ENCODE measurements at regions not wholly inside any gene's neighbourhood (a gene's known extent, or its start where the extent isn't known, plus 50 kb on each side); places are given as distances from the start of the nearest gene placed in this dataset.

DNA sequence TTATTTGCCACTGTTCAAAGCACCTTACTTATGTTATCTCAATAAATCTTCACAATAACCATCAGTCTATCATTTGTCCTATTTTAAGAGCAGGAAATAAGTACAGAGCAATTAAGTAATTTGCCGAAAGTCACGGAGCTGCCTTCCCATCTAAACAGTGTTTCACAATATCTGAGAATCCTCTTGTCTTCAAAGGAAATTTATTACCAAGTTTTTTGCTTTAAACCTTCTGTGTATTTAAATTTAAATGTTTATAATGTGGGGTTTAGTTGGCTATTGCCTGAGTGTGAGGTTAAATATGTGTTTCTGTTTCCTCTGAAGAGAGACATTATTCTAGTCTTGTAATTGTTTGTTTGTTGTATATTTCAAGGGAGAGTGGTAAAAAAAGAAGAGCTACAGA, 633.1 kb downstream of the EFNB2 start (continued):
- TF ChIP-seq ZIC2 (tag by site-specific recombination; IDR thresholded peaks at IDR 0.05) = no peak
- TF ChIP-seq MEIS1 (CRISPR knock-in tag; IDR thresholded peaks at IDR 0.05; ENCODE audit: borderline replicate concordance) = no peak
- TF ChIP-seq HOXA7 (CRISPR knock-in tag; IDR thresholded peaks at IDR 0.05; ENCODE audit: borderline replicate concordance) = no peak
- TF ChIP-seq ZNF585B (tag by site-specific recombination; IDR thresholded peaks at IDR 0.05) = no peak
- no peak for TF ChIP-seq HOXC10 (CRISPR knock-in tag; IDR thresholded peaks at IDR 0.05)

DNA sequence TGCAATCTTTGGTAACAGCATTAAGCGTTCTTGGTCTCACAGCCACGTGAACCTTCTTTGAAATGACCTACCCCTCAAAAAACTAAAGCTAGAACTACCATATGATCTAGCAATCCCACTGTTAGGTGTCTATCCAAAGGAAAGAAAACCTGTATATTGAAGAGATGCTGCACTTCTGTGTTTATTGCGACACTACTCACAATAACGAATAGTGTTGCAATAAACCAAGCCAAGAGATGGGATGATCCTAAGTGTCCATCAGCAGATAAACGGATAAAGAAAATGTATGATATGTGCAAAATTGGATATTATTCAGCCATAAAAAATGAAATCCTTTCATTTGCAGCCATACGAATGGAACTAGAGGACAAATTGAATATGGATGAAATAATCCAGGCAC, 637.9 kb downstream of the EFNB2 start:
- TF ChIP-seq ZNF391 (tag by site-specific recombination; IDR thresholded peaks at IDR 0.05; ENCODE audit: borderline replicate concordance, low read depth) (no peak), ZNF571 (tag by site-specific recombination; IDR thresholded peaks at IDR 0.05) (no peak), KLF8 (tag by site-specific recombination; IDR thresholded peaks at IDR 0.05) (no peak)
- TF ChIP-seq, protein P1, sequence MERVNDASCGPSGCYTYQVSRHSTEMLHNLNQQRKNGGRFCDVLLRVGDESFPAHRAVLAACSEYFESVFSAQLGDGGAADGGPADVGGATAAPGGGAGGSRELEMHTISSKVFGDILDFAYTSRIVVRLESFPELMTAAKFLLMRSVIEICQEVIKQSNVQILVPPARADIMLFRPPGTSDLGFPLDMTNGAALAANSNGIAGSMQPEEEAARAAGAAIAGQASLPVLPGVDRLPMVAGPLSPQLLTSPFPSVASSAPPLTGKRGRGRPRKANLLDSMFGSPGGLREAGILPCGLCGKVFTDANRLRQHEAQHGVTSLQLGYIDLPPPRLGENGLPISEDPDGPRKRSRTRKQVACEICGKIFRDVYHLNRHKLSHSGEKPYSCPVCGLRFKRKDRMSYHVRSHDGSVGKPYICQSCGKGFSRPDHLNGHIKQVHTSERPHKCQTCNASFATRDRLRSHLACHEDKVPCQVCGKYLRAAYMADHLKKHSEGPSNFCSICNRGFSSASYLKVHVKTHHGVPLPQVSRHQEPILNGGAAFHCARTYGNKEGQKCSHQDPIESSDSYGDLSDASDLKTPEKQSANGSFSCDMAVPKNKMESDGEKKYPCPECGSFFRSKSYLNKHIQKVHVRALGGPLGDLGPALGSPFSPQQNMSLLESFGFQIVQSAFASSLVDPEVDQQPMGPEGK (tag by site-specific recombination; IDR thresholded peaks at IDR 0.05) = no peak
- Histone ChIP-seq H3K27ac (ENCODE audit: extremely low read depth, low read depth, low read length) (no peak overlapping the region), H3K36me3 (ENCODE audit: control insufficient read depth in 2 of 2, insufficient read depth in 1 of 2, low read length in 2 of 2) (no peaks in the 10 kb centered on the region), H3K4me1 (ENCODE audit: control insufficient read depth, insufficient read depth, low read length) (no peaks in the 10 kb centered on the region), H3K9me3 (ENCODE audit: control insufficient read depth, insufficient read depth, low read depth, low read length) (no peaks in the 10 kb centered on the region), H3K4me3 (ENCODE audit: low read depth, low read length) (no peak overlapping the region)
- POLR2A ChIA-PET = no interaction called here
- CTCF ChIA-PET = no interaction called here

DNA sequence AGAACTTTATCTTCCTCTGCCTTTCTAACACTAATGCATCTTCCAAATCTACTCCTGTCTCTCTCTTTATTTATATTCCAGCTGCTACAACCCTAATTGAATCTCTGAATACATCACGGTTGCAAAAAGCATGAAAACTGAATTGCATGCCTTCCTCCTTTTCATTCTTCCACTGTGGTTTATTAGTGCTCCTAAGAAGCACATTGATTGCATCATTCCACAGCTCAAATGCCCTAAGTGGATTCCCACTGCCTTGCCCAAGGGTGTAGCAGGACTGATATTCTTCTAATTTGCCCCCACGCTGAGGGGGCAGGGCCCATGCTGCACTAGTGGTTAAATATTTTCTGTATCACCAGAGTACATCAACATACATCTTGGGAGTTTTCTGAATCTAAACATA, 640.8 kb downstream of the EFNB2 start:
- no peaks in the 10 kb centered on the region for H3K4me1 ChIP-seq (ENCODE audit: control insufficient read depth, insufficient read depth, low read length)
- no peaks in the 10 kb centered on the region for H3K9me3 ChIP-seq (ENCODE audit: control insufficient read depth, insufficient read depth, low read depth, low read length)
- ChIA-PET CTCF (no interaction called here), POLR2A (no interaction called here)
- TF ChIP-seq, protein P2, sequence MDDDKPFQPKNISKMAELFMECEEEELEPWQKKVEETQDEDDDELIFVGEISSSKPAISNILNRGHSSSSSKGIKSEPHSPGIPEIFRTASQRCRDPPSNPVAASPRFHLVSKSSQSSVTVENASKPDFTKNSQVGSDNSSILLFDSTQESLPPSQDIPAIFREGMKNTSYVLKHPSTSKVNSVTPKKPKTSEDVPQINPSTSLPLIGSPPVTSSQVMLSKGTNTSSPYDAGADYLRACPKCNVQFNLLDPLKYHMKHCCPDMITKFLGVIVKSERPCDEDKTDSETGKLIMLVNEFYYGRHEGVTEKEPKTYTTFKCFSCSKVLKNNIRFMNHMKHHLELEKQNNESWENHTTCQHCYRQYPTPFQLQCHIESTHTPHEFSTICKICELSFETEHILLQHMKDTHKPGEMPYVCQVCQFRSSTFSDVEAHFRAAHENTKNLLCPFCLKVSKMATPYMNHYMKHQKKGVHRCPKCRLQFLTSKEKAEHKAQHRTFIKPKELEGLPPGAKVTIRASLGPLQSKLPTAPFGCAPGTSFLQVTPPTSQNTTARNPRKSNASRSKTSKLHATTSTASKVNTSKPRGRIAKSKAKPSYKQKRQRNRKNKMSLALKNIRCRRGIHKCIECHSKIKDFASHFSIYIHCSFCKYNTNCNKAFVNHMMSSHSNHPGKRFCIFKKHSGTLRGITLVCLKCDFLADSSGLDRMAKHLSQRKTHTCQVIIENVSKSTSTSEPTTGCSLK (tag by site-specific recombination; IDR thresholded peaks at IDR 0.05) = no peak
- TF ChIP-seq ZIC2 (tag by site-specific recombination; IDR thresholded peaks at IDR 0.05) = peak; percentile 45
- TF ChIP-seq, protein P3, sequence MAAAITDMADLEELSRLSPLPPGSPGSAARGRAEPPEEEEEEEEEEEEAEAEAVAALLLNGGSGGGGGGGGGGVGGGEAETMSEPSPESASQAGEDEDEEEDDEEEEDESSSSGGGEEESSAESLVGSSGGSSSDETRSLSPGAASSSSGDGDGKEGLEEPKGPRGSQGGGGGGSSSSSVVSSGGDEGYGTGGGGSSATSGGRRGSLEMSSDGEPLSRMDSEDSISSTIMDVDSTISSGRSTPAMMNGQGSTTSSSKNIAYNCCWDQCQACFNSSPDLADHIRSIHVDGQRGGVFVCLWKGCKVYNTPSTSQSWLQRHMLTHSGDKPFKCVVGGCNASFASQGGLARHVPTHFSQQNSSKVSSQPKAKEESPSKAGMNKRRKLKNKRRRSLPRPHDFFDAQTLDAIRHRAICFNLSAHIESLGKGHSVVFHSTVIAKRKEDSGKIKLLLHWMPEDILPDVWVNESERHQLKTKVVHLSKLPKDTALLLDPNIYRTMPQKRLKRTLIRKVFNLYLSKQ (tag by site-specific recombination; IDR thresholded peaks at IDR 0.05; ENCODE audit: borderline replicate concordance) = no peak
- TF ChIP-seq ZNF146 (tag by site-specific recombination; IDR thresholded peaks at IDR 0.05) = no peak
- no peak overlapping the region for H3K4me3 ChIP-seq (ENCODE audit: low read depth, low read length)
- H3K36me3 ChIP-seq (ENCODE audit: control insufficient read depth in 2 of 2, insufficient read depth in 1 of 2, low read length in 2 of 2) = no peaks in the 10 kb centered on the region
- no peak overlapping the region for H3K27ac ChIP-seq (ENCODE audit: extremely low read depth, low read depth, low read length)

DNA sequence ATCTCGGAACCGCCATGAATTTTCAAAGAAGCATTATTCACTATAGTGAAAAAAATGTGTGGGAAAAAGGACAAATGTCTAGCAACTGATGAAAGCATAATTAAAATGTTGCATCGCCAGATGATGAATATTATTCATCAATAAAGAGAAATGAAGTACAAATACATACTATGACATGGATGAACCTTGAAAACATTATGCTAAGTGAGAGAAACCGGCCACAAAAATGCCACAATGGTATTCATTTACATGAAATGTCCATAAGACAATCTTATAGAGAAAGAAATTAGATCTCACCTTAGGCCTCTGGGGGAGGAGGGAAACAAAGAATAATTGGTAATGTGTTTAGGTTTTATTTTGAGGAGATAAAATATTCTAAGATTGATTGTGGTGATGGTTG, 645.0 kb downstream of the EFNB2 start:
- H3K36me3 ChIP-seq (ENCODE audit: control insufficient read depth in 2 of 2, insufficient read depth in 1 of 2, low read length in 2 of 2) = no peaks in the 10 kb centered on the region
- POLR2A ChIA-PET = no interaction called here
- H3K4me1 ChIP-seq (ENCODE audit: control insufficient read depth, insufficient read depth, low read length) = no peaks in the 10 kb centered on the region
- no peak overlapping the region for H3K4me3 ChIP-seq (ENCODE audit: low read depth, low read length)
- no peaks in the 10 kb centered on the region for H3K9me3 ChIP-seq (ENCODE audit: control insufficient read depth, insufficient read depth, low read depth, low read length)
- CTCF ChIA-PET = no interaction called here
- H3K27ac ChIP-seq (ENCODE audit: extremely low read depth, low read depth, low read length) = no peak overlapping the region
- no peak for TF ChIP-seq ZNF426 (tag by site-specific recombination; IDR thresholded peaks at IDR 0.05)
- TF ChIP-seq ZNF354C (tag by site-specific recombination; IDR thresholded peaks at IDR 0.05; ENCODE audit: borderline replicate concordance, low read depth) = no peak
- TF ChIP-seq ZFP37 (tag by site-specific recombination; IDR thresholded peaks at IDR 0.05) = no peak
- TF ChIP-seq ZNF114 (tag by site-specific recombination; IDR thresholded peaks at IDR 0.05) = no peak
- TF ChIP-seq TRIM28 (IDR thresholded peaks at IDR 0.05; ENCODE audit: borderline replicate concordance, low read length) = no peak
- TF ChIP-seq, protein P4, sequence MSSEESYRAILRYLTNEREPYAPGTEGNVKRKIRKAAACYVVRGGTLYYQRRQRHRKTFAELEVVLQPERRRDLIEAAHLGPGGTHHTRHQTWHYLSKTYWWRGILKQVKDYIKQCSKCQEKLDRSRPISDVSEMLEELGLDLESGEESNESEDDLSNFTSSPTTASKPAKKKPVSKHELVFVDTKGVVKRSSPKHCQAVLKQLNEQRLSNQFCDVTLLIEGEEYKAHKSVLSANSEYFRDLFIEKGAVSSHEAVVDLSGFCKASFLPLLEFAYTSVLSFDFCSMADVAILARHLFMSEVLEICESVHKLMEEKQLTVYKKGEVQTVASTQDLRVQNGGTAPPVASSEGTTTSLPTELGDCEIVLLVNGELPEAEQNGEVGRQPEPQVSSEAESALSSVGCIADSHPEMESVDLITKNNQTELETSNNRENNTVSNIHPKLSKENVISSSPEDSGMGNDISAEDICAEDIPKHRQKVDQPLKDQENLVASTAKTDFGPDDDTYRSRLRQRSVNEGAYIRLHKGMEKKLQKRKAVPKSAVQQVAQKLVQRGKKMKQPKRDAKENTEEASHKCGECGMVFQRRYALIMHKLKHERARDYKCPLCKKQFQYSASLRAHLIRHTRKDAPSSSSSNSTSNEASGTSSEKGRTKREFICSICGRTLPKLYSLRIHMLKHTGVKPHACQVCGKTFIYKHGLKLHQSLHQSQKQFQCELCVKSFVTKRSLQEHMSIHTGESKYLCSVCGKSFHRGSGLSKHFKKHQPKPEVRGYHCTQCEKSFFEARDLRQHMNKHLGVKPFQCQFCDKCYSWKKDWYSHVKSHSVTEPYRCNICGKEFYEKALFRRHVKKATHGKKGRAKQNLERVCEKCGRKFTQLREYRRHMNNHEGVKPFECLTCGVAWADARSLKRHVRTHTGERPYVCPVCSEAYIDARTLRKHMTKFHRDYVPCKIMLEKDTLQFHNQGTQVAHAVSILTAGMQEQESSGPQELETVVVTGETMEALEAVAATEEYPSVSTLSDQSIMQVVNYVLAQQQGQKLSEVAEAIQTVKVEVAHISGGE (tag by site-specific recombination; conservative IDR thresholded peaks at IDR 0.05; ENCODE audit: low read depth) = no peak
- no peak for TF ChIP-seq BCL11B (tag by site-specific recombination; IDR thresholded peaks at IDR 0.05; ENCODE audit: low read depth)
- TF ChIP-seq ZNF138 (tag by site-specific recombination; IDR thresholded peaks at IDR 0.05; ENCODE audit: borderline replicate concordance) = no peak
- TF ChIP-seq, protein P3 (tag by site-specific recombination; IDR thresholded peaks at IDR 0.05; ENCODE audit: borderline replicate concordance) = no peak
- no peak for TF ChIP-seq KLF8 (tag by site-specific recombination; IDR thresholded peaks at IDR 0.05)
